22Rv1 (cell line): ENCODE measurements at regions not wholly inside any gene's neighbourhood (a gene's known extent, or its start where the extent isn't known, plus 50 kb on each side); places are given as distances from the start of the nearest gene placed in this dataset.
"Not testable (repeated sequence)": the region's sequence is repeated elsewhere in the genome, so short reads cannot be mapped to it uniquely, and the experiment has no call there.

Experiments used
- H3K27ac ChIP-seq: fragments of 450-650 bp; 2 replicates; pipeline ENCODE4 v1.5.1; 2017
- ZFX ChIP-seq: fragments of 450-650 bp; IDR thresholded peaks from 2 replicates; pipeline ENCODE4 v1.6.1; 2017; ENCODE audit warnings: antibody characterized with exemption, borderline replicate concordance
- TF ChIP-seq, protein P1 (sequence below): fragments of 450-650 bp; IDR thresholded peaks from 2 replicates; pipeline ENCODE4 v1.5.1; 2017; ENCODE audit warnings: mild to moderate bottlenecking

- TF ChIP-seq, protein P1, sequence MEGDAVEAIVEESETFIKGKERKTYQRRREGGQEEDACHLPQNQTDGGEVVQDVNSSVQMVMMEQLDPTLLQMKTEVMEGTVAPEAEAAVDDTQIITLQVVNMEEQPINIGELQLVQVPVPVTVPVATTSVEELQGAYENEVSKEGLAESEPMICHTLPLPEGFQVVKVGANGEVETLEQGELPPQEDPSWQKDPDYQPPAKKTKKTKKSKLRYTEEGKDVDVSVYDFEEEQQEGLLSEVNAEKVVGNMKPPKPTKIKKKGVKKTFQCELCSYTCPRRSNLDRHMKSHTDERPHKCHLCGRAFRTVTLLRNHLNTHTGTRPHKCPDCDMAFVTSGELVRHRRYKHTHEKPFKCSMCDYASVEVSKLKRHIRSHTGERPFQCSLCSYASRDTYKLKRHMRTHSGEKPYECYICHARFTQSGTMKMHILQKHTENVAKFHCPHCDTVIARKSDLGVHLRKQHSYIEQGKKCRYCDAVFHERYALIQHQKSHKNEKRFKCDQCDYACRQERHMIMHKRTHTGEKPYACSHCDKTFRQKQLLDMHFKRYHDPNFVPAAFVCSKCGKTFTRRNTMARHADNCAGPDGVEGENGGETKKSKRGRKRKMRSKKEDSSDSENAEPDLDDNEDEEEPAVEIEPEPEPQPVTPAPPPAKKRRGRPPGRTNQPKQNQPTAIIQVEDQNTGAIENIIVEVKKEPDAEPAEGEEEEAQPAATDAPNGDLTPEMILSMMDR = no peak
- no peak for TF ChIP-seq ZFX
These were observed 884.7 kb downstream of the DIAPH3 start for GRCh38 chr13:59279028-59279427.

GRCh38 chr13:59279576-59279975 lies 884.2 kb downstream of the DIAPH3 start:
- no peak for TF ChIP-seq ZFX
- TF ChIP-seq, protein P1 = no peak

More at GRCh38 chr13:59279028-59279427, 884.7 kb downstream of the DIAPH3 start:
- H3K27ac ChIP-seq = no peak overlapping the region

DNA sequence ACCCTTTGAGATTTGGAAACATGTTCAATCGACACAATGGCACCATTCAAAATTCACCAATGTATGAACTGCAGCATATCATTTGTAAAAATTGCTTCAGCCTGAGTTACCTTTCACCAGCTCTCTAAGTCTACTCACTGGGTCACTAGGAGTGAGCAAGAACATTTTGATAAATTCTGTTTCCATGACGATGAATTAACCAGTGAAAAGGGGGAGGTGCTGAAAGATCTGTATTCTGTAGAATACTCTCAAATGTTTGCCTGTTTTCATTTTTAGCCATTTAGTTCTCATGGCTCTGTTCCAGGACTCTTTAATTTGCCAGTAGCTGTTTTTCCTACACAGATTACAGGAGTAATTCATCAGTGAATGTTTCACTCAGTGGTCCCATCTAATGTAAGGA lies 883.4 kb downstream of the DIAPH3 start:
- TF ChIP-seq ZFX = no peak
- TF ChIP-seq, protein P1 = no peak
- H3K27ac ChIP-seq = no peak overlapping the region

More at GRCh38 chr13:59279576-59279975, 884.2 kb downstream of the DIAPH3 start:
- H3K27ac ChIP-seq = no peak overlapping the region

GRCh38 chr13:59281453-59281852 lies 882.3 kb downstream of the DIAPH3 start:
- H3K27ac ChIP-seq = no peak overlapping the region

DNA sequence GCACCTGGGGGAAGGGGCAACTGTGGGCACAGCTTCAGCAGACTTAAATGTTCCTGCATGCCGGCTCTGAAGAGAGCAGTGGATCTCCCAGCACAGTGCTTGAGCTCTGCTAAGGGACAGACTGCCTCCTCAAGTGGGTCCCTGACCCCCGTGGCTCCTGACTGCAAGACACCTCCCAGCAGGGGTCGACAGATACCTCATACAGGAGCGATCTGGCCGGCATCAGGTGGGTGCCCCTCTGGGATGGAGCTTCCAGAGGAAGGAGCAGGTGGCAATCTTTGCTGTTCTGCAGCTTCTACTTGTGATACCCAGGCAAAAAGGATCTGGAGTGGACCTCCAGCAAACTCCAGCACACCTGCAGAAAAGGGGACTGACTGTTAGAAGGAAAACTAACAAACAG lies 871.5 kb downstream of the DIAPH3 start:
- H3K27ac ChIP-seq = not testable (repeated sequence)

More at GRCh38 chr13:59281453-59281852, 882.3 kb downstream of the DIAPH3 start:
- TF ChIP-seq ZFX = no peak
- TF ChIP-seq, protein P1 = no peak

DNA sequence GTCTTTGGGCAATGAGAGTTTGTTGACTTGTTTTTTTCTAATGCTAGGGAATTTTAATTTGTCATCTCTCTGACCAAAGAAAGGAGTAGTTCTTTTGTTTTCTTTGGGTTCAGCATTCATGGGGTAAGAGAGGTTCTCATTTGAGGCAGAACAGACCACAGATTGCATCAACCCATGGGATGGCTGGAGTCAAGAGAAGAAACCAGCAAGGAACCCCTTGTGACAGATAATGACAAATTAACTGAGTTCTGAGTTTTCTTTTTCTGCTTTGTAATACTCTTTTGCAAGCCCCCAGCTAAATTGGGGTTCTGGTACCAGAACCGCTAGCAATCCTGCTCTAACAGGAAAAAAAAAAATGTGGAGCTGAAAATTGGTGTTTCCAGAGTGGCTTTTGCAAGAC lies 864.1 kb downstream of the DIAPH3 start:
- TF ChIP-seq, protein P1 = no peak
- TF ChIP-seq ZFX = no peak
- no peak overlapping the region for H3K27ac ChIP-seq

DNA sequence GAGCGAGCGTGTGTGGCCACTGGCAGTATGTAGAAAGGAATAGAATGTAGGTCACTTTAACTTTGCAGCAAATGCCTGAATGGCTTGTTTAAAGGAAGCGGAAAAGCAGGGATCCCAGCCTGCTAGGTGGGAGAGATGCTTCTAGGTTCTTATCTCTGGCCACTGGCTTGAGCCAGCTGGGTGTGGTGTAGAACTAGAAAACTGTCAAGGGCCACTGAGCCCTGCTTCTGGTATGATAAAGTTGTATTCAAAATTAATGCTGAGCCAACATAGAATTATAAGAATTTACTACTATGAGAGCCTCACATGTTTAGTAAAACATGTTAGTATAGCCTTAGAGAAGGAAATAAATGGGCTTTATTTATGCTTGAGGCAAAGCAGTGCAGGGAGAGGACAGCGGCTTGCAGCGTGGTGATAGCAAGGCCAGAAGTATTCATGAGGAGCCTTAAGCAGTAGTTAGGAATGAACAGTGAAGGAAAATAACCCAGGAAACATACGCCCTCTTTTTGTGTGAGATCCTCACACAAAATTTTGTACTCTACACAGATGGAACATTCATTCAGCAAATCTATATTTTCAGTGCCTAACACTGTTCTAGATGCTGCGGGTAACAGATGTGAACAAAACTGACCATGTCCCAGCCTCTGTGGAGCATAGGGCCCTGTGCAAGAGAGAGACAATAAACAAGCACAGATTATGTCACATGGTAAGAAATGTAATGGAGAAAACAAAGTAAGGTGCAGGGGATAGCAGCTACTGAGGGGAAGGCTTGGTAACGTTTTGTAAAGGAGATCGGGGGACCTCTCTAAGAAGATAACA lies 863.2 kb downstream of the DIAPH3 start:
- TF ChIP-seq ZFX = no peak
- TF ChIP-seq, protein P1 = no peak
- H3K27ac ChIP-seq = no peak overlapping the region
